Karpas-422 (cell line): ENCODE measurements at regions not wholly inside any gene's neighbourhood (a gene's known extent, or its start where the extent isn't known, plus 50 kb on each side); places are given as distances from the start of the nearest gene placed in this dataset.

Source experiments
- DNase-seq: peaks from one replicate; pipeline ENCODE4 v3.0.0-alpha.2; 2015
- H2AFZ ChIP-seq: fragments of 200-600 bp; sonication (generic); 2 replicates; pipeline ENCODE4 v1.6.1; 2014; ENCODE audit warnings: antibody characterized with exemption, low read length, mixed read lengths
- H3K27ac ChIP-seq: fragments of 200-600 bp; sonication (generic); 2 replicates; pipeline ENCODE4 v1.5.1; 2014; ENCODE audit warnings: mild to moderate bottlenecking, low read length, moderate library complexity
- H3K27me3 ChIP-seq: fragments of 200-600 bp; sonication (generic); 2 replicates; pipeline ENCODE4 v1.6.1; 2014; ENCODE audit warnings: low read length, mixed read lengths
- H3K36me3 ChIP-seq: fragments of 200-600 bp; sonication (generic); 2 replicates; pipeline ENCODE4 v1.6.1; 2014; ENCODE audit warnings: low read length, mixed read lengths; ENCODE audit not compliant: insufficient read depth
- H3K4me1 ChIP-seq: fragments of 200-600 bp; sonication (generic); 2 replicates; pipeline ENCODE4 v1.6.1; 2014; ENCODE audit warnings: mild to moderate bottlenecking, low read length, mixed read lengths
- H3K4me2 ChIP-seq: fragments of 200-600 bp; sonication (generic); 2 replicates; pipeline ENCODE4 v1.6.1; 2014; ENCODE audit warnings: low read length, low read depth, mild to moderate bottlenecking; ENCODE audit not compliant: poor library complexity, severe bottlenecking
- H3K4me3 ChIP-seq: fragments of 200-600 bp; sonication (generic); 2 replicates; pipeline ENCODE4 v1.5.1; 2014; ENCODE audit warnings: mild to moderate bottlenecking, antibody characterized with exemption, low read length, mixed read lengths
- H3K79me2 ChIP-seq: fragments of 200-600 bp; sonication (generic); 2 replicates; pipeline ENCODE4 v1.6.1; 2014; ENCODE audit warnings: mild to moderate bottlenecking, low read length, mixed read lengths
- H3K9ac ChIP-seq: fragments of 200-600 bp; sonication (generic); 2 replicates; pipeline ENCODE4 v1.6.0; 2014; ENCODE audit warnings: low read length
- H3K9me2 ChIP-seq: fragments of 200-600 bp; sonication (generic), shearing (Covaris generic); replicated peaks from 2 replicates; pipeline ENCODE4 v1.6.0; 2014; ENCODE audit warnings: mild to moderate bottlenecking, low read length, moderate library complexity; ENCODE audit not compliant: insufficient read depth
- H3K9me3 ChIP-seq: fragments of 300-700, 200-600 bp; sonication (generic); 2 replicates; pipeline ENCODE4 v1.6.1; 2014; ENCODE audit warnings: low read length, mixed read lengths
- H4K20me1 ChIP-seq: fragments of 200-600 bp; sonication (generic); 2 replicates; pipeline ENCODE4 v1.6.1; 2014; ENCODE audit warnings: mild to moderate bottlenecking, antibody characterized with exemption, low read length, low read depth; ENCODE audit not compliant: insufficient read depth

DNA sequence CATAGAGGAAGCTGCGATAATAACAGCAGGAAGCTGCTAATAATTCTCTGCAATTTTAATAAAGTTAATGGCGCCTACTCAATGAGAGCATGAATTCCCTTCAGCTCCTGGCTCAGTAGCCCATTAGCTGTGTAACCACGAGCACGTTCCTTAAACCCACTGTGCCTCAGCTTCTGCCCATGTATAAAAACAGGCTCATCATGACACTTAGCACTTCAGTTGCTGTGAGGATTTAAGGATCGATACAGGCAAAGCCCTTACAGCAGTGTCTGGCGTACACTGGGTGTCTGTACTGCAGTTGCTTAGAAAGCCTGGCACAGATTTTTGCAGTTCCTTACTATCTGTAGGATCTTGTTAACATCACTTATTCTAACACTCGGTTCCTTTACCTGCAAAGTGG, 673.4 kb upstream of the ARGLU1 start:
- Histone ChIP-seq H3K9me3 (peaks cover 8% of the 10 kb centered on the region), H3K36me3 (no peaks in the 10 kb centered on the region), H3K4me2 (no peak overlapping the region), H3K9ac (no peak overlapping the region), H2AFZ (no peak overlapping the region), H3K4me3 (no peak overlapping the region), H3K4me1 (no peaks in the 10 kb centered on the region), H3K79me2 (no peaks in the 10 kb centered on the region), H3K9me2 (no peaks in the 10 kb centered on the region), H3K27me3 (no peaks in the 10 kb centered on the region), H3K27ac (no peak overlapping the region), H4K20me1 (no peaks in the 10 kb centered on the region)
- no peak for DNase-seq

GRCh38 chr13:107239213-107239612, 671.3 kb upstream of the ARGLU1 start:
- Histone ChIP-seq H3K79me2 (no peaks in the 10 kb centered on the region), H3K4me3 (no peak overlapping the region), H3K27me3 (no peaks in the 10 kb centered on the region), H3K9ac (no peak overlapping the region), H3K4me2 (no peak overlapping the region), H4K20me1 (no peaks in the 10 kb centered on the region), H3K36me3 (no peaks in the 10 kb centered on the region), H3K4me1 (no peaks in the 10 kb centered on the region), H3K9me3 (peaks cover 3% of the 10 kb centered on the region; the same call in 1 of the 2 replicates), H3K27ac (no peak overlapping the region), H2AFZ (no peak overlapping the region), H3K9me2 (no peaks in the 10 kb centered on the region)
- no peak for DNase-seq

DNA sequence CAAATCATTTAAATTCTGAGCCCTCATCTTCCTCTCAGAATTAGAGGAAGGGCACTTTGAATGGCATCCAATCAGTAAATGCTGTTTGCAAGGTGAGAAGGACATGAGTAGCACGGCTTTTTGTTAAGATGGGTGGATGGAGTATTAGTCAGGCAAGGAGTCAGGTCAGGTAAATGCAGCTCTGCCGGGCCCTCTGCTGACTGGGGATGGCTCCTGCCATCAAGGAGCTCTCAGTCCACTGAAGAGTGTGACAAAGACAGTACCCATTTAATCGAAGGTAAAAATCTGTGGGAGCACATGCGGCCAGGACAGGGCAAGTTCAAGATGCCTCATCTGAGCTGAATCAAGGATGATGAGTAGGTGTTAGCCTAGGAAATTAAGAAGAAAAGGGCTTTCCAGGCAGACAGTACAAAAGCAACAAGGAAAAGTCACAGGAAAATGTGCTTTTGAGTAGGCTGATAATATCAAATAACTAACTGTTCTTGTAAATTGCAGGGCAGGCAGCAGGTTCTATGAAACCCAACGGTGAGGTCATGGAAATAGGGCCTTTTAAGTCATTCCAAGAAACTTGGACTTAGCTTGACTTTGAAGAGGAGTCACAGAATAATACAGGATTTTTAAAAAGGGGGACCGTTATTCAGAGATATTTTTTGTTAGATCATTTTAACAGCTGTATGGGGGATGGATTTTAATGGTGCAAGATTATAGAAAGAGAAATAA, 670.5 kb upstream of the ARGLU1 start:
- Histone ChIP-seq H3K4me2 (no peak overlapping the region), H3K4me1 (no peaks in the 10 kb centered on the region), H3K27ac (no peak overlapping the region), H3K27me3 (no peaks in the 10 kb centered on the region), H3K79me2 (no peaks in the 10 kb centered on the region), H2AFZ (no peak overlapping the region), H3K4me3 (no peak overlapping the region), H3K9ac (no peak overlapping the region), H3K36me3 (no peaks in the 10 kb centered on the region), H4K20me1 (no peaks in the 10 kb centered on the region), H3K9me3 (peaks cover 3% of the 10 kb centered on the region; the same call in 1 of the 2 replicates), H3K9me2 (no peaks in the 10 kb centered on the region)
- no peak for DNase-seq

- H3K79me2 ChIP-seq, result no peaks in the 10 kb centered on the region
- no peaks in the 10 kb centered on the region for H3K36me3 ChIP-seq
- no peak overlapping the region for H3K4me3 ChIP-seq
- no peak overlapping the region for H3K9ac ChIP-seq
- H4K20me1 ChIP-seq, result no peaks in the 10 kb centered on the region
- no peak overlapping the region for H3K27ac ChIP-seq
- peaks cover 12% of the 10 kb centered on the region; the same call in 1 of the 2 replicates for H3K9me3 ChIP-seq
- no peaks in the 10 kb centered on the region for H3K9me2 ChIP-seq
- DNase-seq, result no peak
- H3K27me3 ChIP-seq, result no peaks in the 10 kb centered on the region
- no peak overlapping the region for H3K4me2 ChIP-seq
- no peak overlapping the region for H2AFZ ChIP-seq
- H3K4me1 ChIP-seq, result no peaks in the 10 kb centered on the region
Observed at GRCh38 chr13:107234319-107235073, 666.6 kb upstream of the ARGLU1 start.

DNA sequence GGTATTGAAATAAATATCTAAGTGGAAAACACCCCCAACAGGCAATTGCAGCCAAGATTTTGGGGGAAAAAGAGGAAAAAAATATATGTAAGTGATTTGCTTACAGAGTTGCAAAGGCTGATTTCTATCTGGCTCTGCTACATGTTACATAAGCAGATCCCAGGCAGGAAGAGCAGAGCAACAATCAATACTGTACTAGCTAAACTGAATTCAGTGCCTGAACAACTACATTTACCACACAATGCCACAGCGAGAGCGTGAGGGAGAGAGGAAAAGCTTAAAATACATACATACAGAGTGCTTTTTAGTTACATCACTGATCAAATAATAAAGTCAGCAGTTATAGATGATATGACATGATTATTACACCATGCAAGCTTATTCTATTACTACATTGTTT, 665.6 kb upstream of the ARGLU1 start:
- H3K9me2 ChIP-seq, result no peaks in the 10 kb centered on the region
- H3K4me3 ChIP-seq, result no peak overlapping the region
- H3K36me3 ChIP-seq, result no peaks in the 10 kb centered on the region
- H3K27me3 ChIP-seq, result no peaks in the 10 kb centered on the region
- H3K9me3 ChIP-seq, result peaks cover 12% of the 10 kb centered on the region; the same call in 1 of the 2 replicates
- H2AFZ ChIP-seq, result no peak overlapping the region
- H3K79me2 ChIP-seq, result no peaks in the 10 kb centered on the region
- no peak overlapping the region for H3K9ac ChIP-seq
- H3K4me2 ChIP-seq, result no peak overlapping the region
- H3K4me1 ChIP-seq, result no peaks in the 10 kb centered on the region
- no peak overlapping the region for H3K27ac ChIP-seq
- no peaks in the 10 kb centered on the region for H4K20me1 ChIP-seq
- DNase-seq, result no peak

GRCh38 chr13:107231944-107232343, 664.0 kb upstream of the ARGLU1 start:
- DNase-seq, result no peak

DNA sequence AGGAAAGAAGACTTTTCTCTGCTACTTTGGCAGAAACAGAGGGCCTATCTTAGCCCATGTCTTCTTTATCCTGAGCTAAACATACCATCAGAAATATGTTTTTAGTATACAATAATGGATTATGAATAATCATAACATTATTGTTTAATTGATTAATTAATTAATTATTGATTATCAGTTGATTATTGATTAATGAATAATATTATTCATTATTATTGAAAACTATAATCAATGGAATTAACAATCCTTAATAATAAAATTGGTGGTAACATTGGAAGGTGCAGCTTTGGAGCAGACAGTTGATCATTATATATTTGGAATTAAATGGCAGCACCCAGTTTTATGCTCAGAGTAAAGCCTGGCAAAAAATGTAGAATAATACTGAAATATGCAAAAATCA, 655.9 kb upstream of the ARGLU1 start:
- Histone ChIP-seq H2AFZ (no peak overlapping the region), H3K36me3 (no peaks in the 10 kb centered on the region), H4K20me1 (no peaks in the 10 kb centered on the region), H3K9ac (no peak overlapping the region), H3K4me3 (no peak overlapping the region), H3K27ac (no peak overlapping the region), H3K79me2 (no peaks in the 10 kb centered on the region), H3K4me2 (no peak overlapping the region), H3K4me1 (no peaks in the 10 kb centered on the region), H3K9me3 (no peaks in the 10 kb centered on the region; the same call in 1 of the 2 replicates), H3K27me3 (no peaks in the 10 kb centered on the region), H3K9me2 (no peaks in the 10 kb centered on the region; the same call in 1 of the 2 replicates)
- DNase-seq, result no peak

More at GRCh38 chr13:107231944-107232343, 664.0 kb upstream of the ARGLU1 start:
- Histone ChIP-seq H3K27ac (no peak overlapping the region), H3K9me3 (peaks cover 12% of the 10 kb centered on the region), H3K27me3 (no peaks in the 10 kb centered on the region), H3K36me3 (no peaks in the 10 kb centered on the region), H2AFZ (no peak overlapping the region), H4K20me1 (no peaks in the 10 kb centered on the region), H3K4me1 (no peaks in the 10 kb centered on the region), H3K4me3 (no peak overlapping the region), H3K4me2 (no peak overlapping the region), H3K79me2 (no peaks in the 10 kb centered on the region), H3K9ac (no peak overlapping the region), H3K9me2 (no peaks in the 10 kb centered on the region)

GRCh38 chr13:107222597-107222996, 654.7 kb upstream of the ARGLU1 start:
- Histone ChIP-seq H3K9me2 (no peaks in the 10 kb centered on the region; the same call in 1 of the 2 replicates), H3K4me3 (no peak overlapping the region), H3K9ac (no peak overlapping the region), H4K20me1 (no peaks in the 10 kb centered on the region), H3K9me3 (peaks cover 4% of the 10 kb centered on the region), H3K4me2 (no peak overlapping the region), H3K36me3 (no peaks in the 10 kb centered on the region), H2AFZ (no peak overlapping the region), H3K27me3 (no peaks in the 10 kb centered on the region), H3K27ac (no peak overlapping the region), H3K79me2 (no peaks in the 10 kb centered on the region), H3K4me1 (no peaks in the 10 kb centered on the region)
- no peak for DNase-seq
